HS-27A (cell line): ENCODE measurements at regions not wholly inside any gene's neighbourhood (a gene's known extent, or its start where the extent isn't known, plus 50 kb on each side); places are given as distances from the start of the nearest gene placed in this dataset.
"Not testable (repeated sequence)": the region's sequence is repeated elsewhere in the genome, so short reads cannot be mapped to it uniquely, and the experiment has no call there.

Source experiments
- DNase-seq: peaks from one replicate; pipeline ENCODE4 v3.0.0-alpha.2; 2012; ENCODE audit warnings: low read depth, missing footprints

DNA sequence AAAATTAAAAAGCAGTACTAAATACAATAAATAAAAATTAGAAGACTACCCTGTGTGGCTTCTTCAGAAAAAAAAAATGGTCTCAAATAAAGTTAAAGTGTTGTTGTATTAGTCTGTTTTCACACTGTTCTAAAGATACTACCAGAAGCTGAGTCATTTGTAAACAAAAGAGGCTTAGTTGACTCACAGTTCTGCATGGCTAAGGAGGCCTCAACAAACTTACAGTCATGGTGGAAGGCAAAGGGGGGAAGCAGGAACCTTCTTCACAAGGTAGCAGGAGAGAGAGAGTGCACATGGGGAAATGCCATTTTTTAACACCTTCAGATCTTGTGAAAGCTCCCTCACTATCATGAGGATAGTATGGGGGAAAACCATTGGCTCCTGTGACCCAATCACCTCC, 612.8 kb downstream of the RNF144A start:
- no peak for DNase-seq

DNA sequence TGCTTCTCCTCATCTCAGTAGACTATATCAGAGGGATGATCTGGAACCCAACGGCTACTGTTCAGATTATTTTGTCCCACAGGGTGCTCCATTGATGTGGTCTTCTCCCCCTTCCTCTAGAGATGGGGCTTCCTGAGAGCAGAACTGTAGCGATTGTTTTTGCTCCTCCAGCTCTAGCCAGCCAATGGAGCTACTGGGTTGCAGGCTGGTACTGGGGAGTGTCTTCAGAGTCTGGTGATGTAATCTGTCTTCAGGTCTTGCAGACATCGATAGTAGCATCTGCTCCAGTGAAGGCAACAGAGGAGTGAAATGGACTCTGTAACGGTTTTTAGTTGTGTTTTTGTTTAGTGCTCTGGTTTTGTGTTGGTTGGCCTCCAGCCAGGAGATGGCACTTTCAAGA, 621.9 kb downstream of the RNF144A start:
- no peak for DNase-seq

GRCh38 chr2:7539760-7540159, 622.5 kb downstream of the RNF144A start:
- no peak for DNase-seq

DNA sequence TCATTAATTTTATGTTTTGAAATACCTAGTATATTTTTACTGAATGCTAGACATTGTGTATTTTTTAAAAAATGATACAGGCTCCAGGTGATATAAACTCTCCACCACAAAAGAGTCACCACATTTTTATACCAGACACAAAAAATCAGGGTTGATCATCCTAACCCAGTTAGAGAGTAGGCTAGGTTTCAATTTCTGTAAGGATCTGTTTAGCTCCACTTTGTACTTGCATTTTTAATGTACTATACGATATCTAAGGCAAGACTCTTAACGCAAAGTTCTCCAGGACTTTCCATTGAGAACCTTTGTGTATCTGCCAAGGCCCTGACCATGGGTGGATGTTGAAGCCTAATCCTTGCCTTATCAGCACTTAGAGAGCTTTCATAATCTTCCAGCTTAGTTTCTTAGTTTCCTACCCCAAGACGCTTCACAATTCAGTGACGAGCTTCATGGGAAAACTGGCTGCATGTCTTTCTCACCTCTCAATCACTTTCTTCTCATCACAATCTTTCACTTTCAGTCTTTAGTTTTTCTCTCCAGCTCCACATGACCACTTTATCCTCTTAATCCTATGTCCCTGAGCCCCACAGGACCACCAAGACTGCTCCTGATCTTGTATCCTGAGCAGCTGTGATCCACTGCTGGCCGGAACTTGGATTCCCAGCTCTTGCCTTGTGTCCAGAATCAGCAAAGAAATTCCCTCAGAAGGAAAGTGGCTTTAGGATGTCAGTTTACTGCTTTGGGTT, 635.8 kb downstream of the RNF144A start:
- no peak for DNase-seq

- no peak for DNase-seq
These were observed 638.0 kb downstream of the RNF144A start for GRCh38 chr2:7555260-7555659.

DNA sequence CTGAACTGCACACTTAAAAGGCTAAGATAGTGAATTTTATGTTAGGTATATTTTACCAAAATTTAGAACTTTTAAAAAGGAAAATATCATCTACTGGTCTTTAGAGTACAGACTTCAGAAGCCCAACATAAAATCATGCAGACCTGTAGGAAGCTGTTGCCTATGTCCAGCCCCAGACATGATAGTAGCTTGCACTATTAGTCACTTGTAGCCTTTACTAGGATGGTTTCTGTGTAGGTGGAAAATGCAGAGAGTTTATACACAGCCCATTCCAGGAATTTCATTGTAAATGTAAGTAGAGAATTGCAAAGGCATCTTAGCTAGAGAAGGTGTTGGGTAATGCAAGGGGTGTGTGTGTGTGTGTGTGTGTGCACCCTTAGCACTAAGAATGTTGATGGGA, 640.2 kb downstream of the RNF144A start:
- no peak for DNase-seq

- no peak for DNase-seq
These were observed 642.6 kb downstream of the RNF144A start for GRCh38 chr2:7559791-7560190.

GRCh38 chr2:7566382-7566881, 649.2 kb downstream of the RNF144A start:
- DNase-seq = no peak

DNA sequence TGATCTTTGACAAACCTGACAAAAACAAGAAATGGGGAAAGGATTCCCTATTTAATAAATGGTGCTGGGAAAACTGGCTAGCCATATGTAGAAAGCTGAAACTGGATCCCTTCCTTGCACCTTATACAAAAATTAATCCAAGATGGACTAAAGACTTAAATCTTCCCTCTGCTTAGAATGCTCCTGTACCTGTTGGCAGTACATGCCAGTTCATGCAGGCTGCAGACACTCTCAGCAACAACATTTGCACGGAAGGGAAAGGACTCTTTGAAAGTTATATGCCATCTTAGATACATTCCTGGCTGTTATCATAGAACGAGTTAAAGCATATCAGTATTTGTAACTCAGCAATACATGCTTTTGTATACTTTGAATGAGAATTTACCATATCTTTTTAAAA, 649.9 kb downstream of the RNF144A start:
- not testable (repeated sequence) for DNase-seq

DNA sequence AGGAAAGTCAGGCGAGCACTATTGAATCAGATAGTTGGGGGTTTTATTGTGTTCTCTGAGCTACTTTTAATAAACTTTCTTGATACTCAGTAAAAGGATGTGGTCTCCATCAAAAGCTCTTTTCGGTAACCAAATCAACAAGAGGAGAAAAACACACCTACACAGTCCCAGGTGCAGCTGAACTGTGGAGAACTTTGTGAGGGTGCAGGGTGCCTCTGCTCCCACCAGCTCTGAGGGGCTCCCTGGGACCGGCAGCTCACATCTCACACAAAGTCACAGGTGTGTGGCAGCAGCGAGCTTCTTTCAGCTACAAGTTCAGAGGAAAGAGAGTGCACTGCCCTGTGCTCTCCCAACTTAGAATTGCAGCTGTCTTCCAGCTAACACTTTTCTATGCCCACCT, 650.4 kb downstream of the RNF144A start:
- DNase-seq = no peak

DNA sequence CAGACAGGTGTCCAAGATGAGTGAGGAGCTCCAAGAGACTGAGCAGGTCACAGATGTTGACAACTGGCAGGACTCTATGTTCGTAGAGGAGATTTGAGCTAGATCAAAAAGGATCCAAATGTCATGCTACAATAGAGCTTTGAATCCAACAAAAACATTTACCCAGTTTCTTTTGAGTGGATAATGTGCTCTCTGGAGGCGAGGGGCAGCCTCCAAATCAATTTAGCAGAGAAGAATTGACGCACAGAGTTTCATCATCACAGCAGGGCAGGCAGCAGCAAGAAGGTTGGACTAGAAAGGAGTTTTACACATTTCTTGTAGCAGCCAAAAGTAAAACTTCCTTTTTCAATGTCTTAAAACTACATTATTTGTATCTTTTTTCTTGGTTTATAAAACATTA, 653.0 kb downstream of the RNF144A start:
- DNase-seq = no peak

DNA sequence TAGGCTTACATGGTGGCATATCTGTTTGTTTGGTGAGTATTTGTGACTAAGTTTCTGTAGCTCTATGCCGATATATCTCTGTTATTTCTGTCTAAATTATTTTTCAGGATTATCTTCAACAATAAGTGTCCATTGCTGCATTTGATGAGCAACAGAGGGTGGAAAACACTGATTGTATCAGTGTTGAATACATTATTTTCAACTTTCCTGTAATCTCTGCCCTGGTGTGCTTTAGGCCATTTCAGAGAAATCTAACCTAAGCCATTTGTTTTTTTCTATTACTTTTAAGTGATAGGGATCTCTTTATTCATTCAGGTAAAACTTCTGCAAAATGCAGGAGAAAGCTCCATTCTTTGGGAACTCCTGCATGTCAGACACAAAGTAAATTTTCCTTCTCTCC, 654.5 kb downstream of the RNF144A start:
- DNase-seq = no peak

DNA sequence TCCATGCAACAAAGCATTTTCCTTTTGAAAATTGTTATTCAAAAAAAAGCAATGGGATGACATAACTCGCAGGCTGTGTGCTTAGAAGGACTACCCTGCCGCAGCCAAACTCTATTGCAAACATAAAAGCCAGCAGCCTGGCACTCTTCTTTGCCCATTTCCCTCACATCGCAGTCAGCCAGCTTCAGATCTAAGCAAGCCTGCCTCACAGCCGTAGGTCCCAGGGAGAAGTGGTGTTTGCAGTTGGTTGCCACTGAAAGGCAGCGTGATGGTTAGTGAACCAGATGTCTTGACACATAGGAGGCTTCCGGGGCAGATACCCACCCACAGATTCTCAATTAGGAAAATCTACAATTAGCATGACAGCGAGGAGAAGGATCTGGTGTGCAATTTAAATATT, 655.2 kb downstream of the RNF144A start:
- no peak for DNase-seq

DNA sequence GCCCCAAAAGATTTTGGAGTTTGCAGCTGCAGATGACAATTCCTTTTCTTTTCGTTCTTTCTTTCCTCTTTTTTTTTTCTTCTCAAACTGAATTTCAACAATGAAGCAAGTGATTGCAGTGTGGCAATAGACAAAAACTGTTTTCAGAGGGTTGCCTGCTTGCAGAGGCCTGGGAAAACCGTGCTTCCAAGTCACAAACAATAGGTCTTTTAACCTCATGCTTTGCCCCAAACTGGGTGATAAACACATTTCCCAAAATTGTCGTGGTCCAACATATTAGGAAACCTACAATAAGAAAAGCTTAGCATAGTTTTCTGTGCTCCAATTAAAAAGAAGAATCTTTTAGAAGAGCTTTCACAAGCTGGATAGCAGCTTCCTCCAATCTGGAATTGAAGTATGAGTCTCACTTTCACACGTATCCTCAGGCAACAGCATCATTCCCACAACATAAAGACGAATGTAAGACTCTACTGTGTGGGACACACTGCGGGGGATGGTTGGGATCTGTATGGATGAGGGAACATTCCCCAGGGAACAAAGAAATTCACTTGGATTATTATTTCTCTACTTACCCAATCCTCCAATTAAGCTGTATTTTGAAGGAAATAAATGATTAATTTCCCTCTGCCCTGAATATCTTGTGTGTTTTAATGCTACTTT, 656.1 kb downstream of the RNF144A start:
- no peak for DNase-seq

DNA sequence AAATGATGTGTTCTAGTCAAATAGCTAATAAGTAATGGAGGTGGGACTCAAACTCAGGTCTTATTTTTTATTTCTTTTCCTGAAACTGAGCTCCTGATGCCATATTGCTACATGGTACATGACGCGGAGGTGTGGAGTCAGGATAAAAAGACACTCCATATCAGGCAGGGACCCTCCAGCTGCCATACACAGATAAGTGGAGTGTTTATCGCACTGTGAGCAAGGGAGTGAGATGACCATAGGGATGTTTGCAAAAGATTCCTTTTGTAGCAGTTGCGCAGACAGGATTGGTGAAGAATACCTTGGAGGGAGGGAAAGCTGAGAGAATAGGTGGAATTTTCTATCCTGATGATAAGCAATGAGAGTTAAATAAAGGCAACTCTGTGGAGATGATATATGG, 657.2 kb downstream of the RNF144A start:
- DNase-seq = no peak

- DNase-seq = no peak
These were observed 660.6 kb downstream of the RNF144A start for GRCh38 chr2:7577769-7578168.

- no peak for DNase-seq
These were observed 666.8 kb downstream of the RNF144A start for GRCh38 chr2:7584017-7584416.

- DNase-seq = no peak
These were observed 669.7 kb downstream of the RNF144A start for GRCh38 chr2:7586898-7587297.

GRCh38 chr2:7588295-7588694, 671.1 kb downstream of the RNF144A start:
- no peak for DNase-seq

DNA sequence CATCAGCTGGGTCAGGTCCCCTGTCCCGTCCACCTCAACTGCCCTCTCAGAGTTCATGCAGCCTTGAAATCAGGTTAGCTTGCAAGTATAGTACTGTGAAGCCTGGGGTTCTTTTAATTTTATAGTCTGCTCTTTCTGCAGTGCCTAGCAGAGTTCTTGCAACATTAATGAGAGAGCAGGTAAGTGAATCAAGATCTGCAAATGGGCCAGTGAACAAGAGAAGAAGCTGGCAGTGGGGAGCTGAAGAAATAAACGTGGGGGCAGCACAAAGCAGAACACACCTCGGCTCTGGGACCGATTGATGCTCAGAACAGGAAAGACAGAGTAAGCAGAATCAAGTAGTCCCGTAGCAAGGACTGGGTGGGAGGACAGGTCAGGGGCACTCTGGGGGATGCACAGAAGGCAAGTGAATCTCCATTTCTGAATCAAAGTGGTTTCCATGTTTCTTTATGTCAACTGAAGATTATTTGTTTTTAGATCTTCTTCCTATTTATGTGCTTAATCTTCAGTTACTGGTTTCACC, 675.5 kb downstream of the RNF144A start:
- DNase-seq = no peak

DNA sequence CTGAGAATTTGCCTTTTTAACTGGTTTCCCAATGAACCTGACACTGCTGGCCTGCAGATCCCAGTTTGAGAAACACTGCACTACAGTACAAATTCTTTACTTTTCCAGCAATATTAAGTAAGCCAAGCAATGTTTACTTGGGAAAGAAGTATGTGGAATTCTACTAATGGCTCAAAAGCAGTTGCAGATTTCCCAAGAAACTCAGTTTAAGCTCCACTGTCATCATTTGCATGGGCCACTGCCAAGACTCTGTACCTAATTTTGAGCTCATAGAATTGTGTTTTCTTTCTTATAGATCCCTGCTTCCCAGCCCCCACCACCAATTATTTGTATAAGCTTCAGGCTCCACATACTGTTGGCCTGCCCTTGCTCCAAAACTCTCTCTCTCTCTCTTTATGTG, 676.1 kb downstream of the RNF144A start:
- DNase-seq = no peak

DNA sequence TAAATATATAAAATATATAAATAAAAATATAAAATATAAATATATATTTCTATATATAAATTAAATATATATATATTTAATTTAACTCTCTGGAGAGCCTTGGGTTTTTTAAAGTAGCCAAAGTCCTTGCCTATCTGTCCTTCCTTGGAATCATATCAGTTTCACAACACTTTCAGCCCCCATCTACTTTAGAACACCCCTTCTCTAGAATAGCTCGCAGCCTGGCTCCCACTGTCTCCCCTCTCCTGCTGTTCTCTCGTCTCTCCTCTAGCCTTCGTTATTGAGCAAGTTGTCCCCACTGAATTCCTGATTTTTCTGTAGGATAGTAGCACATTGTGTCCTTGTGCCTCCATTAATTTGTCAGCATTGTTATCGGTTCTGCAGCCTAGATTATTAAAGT, 677.0 kb downstream of the RNF144A start:
- DNase-seq = no peak

DNA sequence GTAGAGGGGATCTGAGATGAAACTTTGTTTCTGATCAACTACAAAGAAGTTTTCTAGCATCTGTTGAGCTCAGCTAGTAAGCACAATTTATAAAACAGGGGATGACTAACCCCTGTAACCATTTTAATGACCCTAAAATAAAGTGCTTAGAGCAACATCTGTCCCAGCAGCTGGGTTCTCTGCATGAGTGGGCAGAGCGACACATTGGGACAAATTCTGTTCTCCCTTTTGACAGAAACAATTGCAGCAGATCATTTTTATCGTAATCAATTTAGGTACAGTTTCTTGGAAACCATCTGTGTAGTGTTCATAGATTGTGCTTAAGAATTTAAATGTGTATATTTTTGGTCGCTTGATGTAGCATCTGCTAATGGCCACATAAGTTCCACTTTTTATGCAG, 678.0 kb downstream of the RNF144A start:
- DNase-seq = no peak

DNA sequence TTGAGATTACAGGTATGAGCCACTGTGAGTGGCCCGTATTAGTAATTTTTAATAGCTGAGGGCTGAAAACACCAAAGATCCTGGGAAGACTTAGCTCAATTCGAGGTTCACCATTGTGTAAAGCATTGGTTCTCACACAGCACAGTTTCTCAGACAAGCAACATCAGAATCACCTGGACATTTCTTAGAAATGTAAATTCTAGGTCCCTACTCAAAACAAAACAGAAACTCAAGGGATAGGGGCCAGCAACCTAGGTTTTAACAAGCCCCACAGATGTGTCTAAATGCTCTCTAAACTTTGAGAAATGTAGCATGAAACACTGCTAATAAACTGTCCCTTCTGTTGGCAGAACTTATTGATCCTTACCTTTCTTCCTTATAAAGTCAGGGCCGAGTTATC, 681.2 kb downstream of the RNF144A start:
- DNase-seq = no peak
